ENCODE measurements at regions not wholly inside any gene's neighbourhood (a gene's known extent, or its start where the extent isn't known, plus 50 kb on each side); places are given as distances from the start of the nearest gene placed in this dataset.
"Not testable (repeated sequence)": the region's sequence is repeated elsewhere in the genome, so short reads cannot be mapped to it uniquely, and the experiment has no call there.

- ATAC-seq (no peak), DNase-seq (no peak)
- intact Hi-C loops (cut with micrococcal nuclease), result no loop called here
Observed at GRCh38 chr16:5972747-5973146, 875.2 kb upstream of the EEF2KMT start.

- no peak for ATAC-seq
- DNase-seq, result no peak
- intact Hi-C loops (cut with micrococcal nuclease), result no loop called here
Observed at GRCh38 chr16:5971924-5972323, 874.3 kb upstream of the EEF2KMT start.

GRCh38 chr16:5971106-5971505 is 873.5 kb upstream of the EEF2KMT start:
- intact Hi-C loops (cut with micrococcal nuclease), result no loop called here
- ATAC-seq, result no peak
- no peak for DNase-seq

GRCh38 chr16:5966004-5966403 is 868.4 kb upstream of the EEF2KMT start:
- intact Hi-C loops (cut with micrococcal nuclease), result no loop called here
- no peak for ATAC-seq

GRCh38 chr16:5965321-5965720 is 867.7 kb upstream of the EEF2KMT start:
- ATAC-seq, result no peak
- intact Hi-C loops (cut with micrococcal nuclease), result no loop called here
- no peak for DNase-seq

More at GRCh38 chr16:5966004-5966403, 868.4 kb upstream of the EEF2KMT start:
- no peak for DNase-seq

- DNase-seq (no peak), ATAC-seq (no peak)
- intact Hi-C loops (cut with micrococcal nuclease), result no loop called here
Observed at GRCh38 chr16:5951486-5951885, 853.9 kb upstream of the EEF2KMT start.

GRCh38 chr16:5944971-5945370 is 847.4 kb upstream of the EEF2KMT start:
- ATAC-seq (no peak), DNase-seq (no peak)
- intact Hi-C loops (cut with micrococcal nuclease), result no loop called here

GRCh38 chr16:5938607-5939006 is 841.0 kb upstream of the EEF2KMT start:
- no peak for ATAC-seq
- intact Hi-C loops (cut with micrococcal nuclease), result no loop called here

GRCh38 chr16:5932906-5933305 is 835.3 kb upstream of the EEF2KMT start:
- intact Hi-C loops (cut with micrococcal nuclease), result no loop called here

More at GRCh38 chr16:5938607-5939006, 841.0 kb upstream of the EEF2KMT start:
- DNase-seq, result no peak

GRCh38 chr16:5928476-5929065 is 831.0 kb upstream of the EEF2KMT start:
- no peak for DNase-seq
- ATAC-seq, result no peak
- intact Hi-C loops (cut with micrococcal nuclease), result no loop called here

More at GRCh38 chr16:5932906-5933305, 835.3 kb upstream of the EEF2KMT start:
- no peak for DNase-seq
- ATAC-seq, result no peak

GRCh38 chr16:5925850-5926249 is 828.3 kb upstream of the EEF2KMT start:
- ATAC-seq (no peak), DNase-seq (no peak)
- intact Hi-C loops (cut with micrococcal nuclease), result no loop called here

GRCh38 chr16:5922686-5923085 is 825.1 kb upstream of the EEF2KMT start:
- ATAC-seq, result no peak
- no peak for DNase-seq
- intact Hi-C loops (cut with micrococcal nuclease), result no loop called here

- DNase-seq (no peak), ATAC-seq (no peak)
- intact Hi-C loops (cut with micrococcal nuclease), result no loop called here
Observed at GRCh38 chr16:5918567-5919130, 821.1 kb upstream of the EEF2KMT start.

GRCh38 chr16:5917436-5918195 is 820.0 kb upstream of the EEF2KMT start:
- ATAC-seq, result no peak
- DNase-seq, result no peak
- intact Hi-C loops (cut with micrococcal nuclease), result no loop called here

GRCh38 chr16:5916711-5917191 is 819.2 kb upstream of the EEF2KMT start:
- ATAC-seq, result no peak
- DNase-seq, result no peak
- intact Hi-C loops (cut with micrococcal nuclease), result no loop called here

- no peak for DNase-seq
- ATAC-seq, result no peak
- intact Hi-C loops (cut with micrococcal nuclease), result no loop called here
Observed at GRCh38 chr16:5911241-5911640, 813.6 kb upstream of the EEF2KMT start.

GRCh38 chr16:5909556-5909955 is 812.0 kb upstream of the EEF2KMT start:
- DNase-seq; ATAC-seq; intact Hi-C loops (cut with micrococcal nuclease): not testable (repeated sequence)

GRCh38 chr16:5907544-5907943 is 809.9 kb upstream of the EEF2KMT start:
- intact Hi-C loops (cut with micrococcal nuclease), result no loop called here
- no peak for DNase-seq
- ATAC-seq, result no peak

- DNase-seq, result no peak
- intact Hi-C loops (cut with micrococcal nuclease), result no loop called here
- ATAC-seq, result no peak
Observed at GRCh38 chr16:5906351-5906750, 808.8 kb upstream of the EEF2KMT start.

GRCh38 chr16:5905935-5906334 is 808.3 kb upstream of the EEF2KMT start:
- intact Hi-C loops (cut with micrococcal nuclease), result no loop called here
- ATAC-seq (no peak), DNase-seq (no peak)

- DNase-seq, result no peak
- intact Hi-C loops (cut with micrococcal nuclease), result no loop called here
- ATAC-seq, result no peak
Observed at GRCh38 chr16:5903832-5904231, 806.2 kb upstream of the EEF2KMT start.
